ENCODE measurements at regions not wholly inside any gene's neighbourhood (a gene's known extent, or its start where the extent isn't known, plus 50 kb on each side); places are given as distances from the start of the nearest gene placed in this dataset.
A peak's percentile ranks its signal among the peaks of the same experiment; 100 is the strongest.

GRCh38 chr12:93001407-93001806 lies 72.3 kb upstream of the EEA1 start:
- H3K79me2 ChIP-seq, result no peaks in the 10 kb centered on the region
- TF ChIP-seq CTCF (IDR thresholded peaks at IDR 0.05), result no peak
- no peak overlapping the region for H3K4me2 ChIP-seq (ENCODE audit: low read length)

GRCh38 chr12:93002293-93003054 lies 73.4 kb upstream of the EEA1 start:
- Histone ChIP-seq H3K4me2 (ENCODE audit: low read length) (peak overlapping the region; percentile 46), H3K27ac (peak overlapping the region; percentile 86), H3K27me3 (ENCODE audit: control insufficient read depth, insufficient read depth, low read length) (no peaks in the 10 kb centered on the region), H3K36me3 (ENCODE audit: control insufficient read depth, insufficient read depth, low read length) (no peaks in the 10 kb centered on the region), H3K9ac (no peak overlapping the region), H2AFZ (peak overlapping the region; percentile 36), H3K4me1 (peaks cover 23% of the 10 kb centered on the region), H3K9me3 (ENCODE audit: control insufficient read depth, low read length) (no peaks in the 10 kb centered on the region), H3K4me3 (ENCODE audit: low read depth, low read length) (no peak overlapping the region), H3K79me2 (no peaks in the 10 kb centered on the region)
- TF ChIP-seq CTCF (IDR thresholded peaks at IDR 0.05), result no peak

More at GRCh38 chr12:93001407-93001806, 72.3 kb upstream of the EEA1 start:
- Histone ChIP-seq H3K36me3 (ENCODE audit: control insufficient read depth, insufficient read depth, low read length) (no peaks in the 10 kb centered on the region), H2AFZ (peak overlapping the region; percentile 36), H3K4me1 (peaks cover 23% of the 10 kb centered on the region), H3K4me3 (ENCODE audit: low read depth, low read length) (no peak overlapping the region), H3K9ac (no peak overlapping the region), H3K9me3 (ENCODE audit: control insufficient read depth, low read length) (no peaks in the 10 kb centered on the region), H3K27ac (peak overlapping the region; percentile 86), H3K27me3 (ENCODE audit: control insufficient read depth, insufficient read depth, low read length) (no peaks in the 10 kb centered on the region)

- no peak overlapping the region for H3K9ac ChIP-seq
- H3K4me2 ChIP-seq (ENCODE audit: low read length), result no peak overlapping the region
- no peaks in the 10 kb centered on the region for H3K36me3 ChIP-seq (ENCODE audit: control insufficient read depth, insufficient read depth, low read length)
- H3K9me3 ChIP-seq (ENCODE audit: control insufficient read depth, low read length), result no peaks in the 10 kb centered on the region
- peaks cover 23% of the 10 kb centered on the region for H3K4me1 ChIP-seq
- H3K27me3 ChIP-seq (ENCODE audit: control insufficient read depth, insufficient read depth, low read length), result no peaks in the 10 kb centered on the region
- no peaks in the 10 kb centered on the region for H3K79me2 ChIP-seq
- H3K27ac ChIP-seq, result peak overlapping the region; percentile 86
- no peak overlapping the region for H3K4me3 ChIP-seq (ENCODE audit: low read depth, low read length)
- TF ChIP-seq CTCF (IDR thresholded peaks at IDR 0.05), result no peak
- peak overlapping the region; percentile 51 for H2AFZ ChIP-seq
Measured at GRCh38 chr12:93003531-93004239, 74.6 kb upstream of the EEA1 start.

- Histone ChIP-seq H3K36me3 (ENCODE audit: control insufficient read depth, insufficient read depth, low read length) (no peaks in the 10 kb centered on the region), H3K79me2 (no peaks in the 10 kb centered on the region), H3K4me2 (ENCODE audit: low read length) (no peak overlapping the region), H3K4me3 (ENCODE audit: low read depth, low read length) (no peak overlapping the region), H3K27me3 (ENCODE audit: control insufficient read depth, insufficient read depth, low read length) (no peaks in the 10 kb centered on the region), H3K27ac (peak overlapping the region; percentile 21), H2AFZ (peak overlapping the region; percentile 33), H3K4me1 (peaks cover 20% of the 10 kb centered on the region), H3K9me3 (ENCODE audit: control insufficient read depth, low read length) (no peaks in the 10 kb centered on the region), H3K9ac (no peak overlapping the region)
- no peak for TF ChIP-seq CTCF (IDR thresholded peaks at IDR 0.05)
Measured at GRCh38 chr12:93005928-93006392, 76.9 kb upstream of the EEA1 start.
